ENCODE measurements at regions not wholly inside any gene's neighbourhood (a gene's known extent, or its start where the extent isn't known, plus 50 kb on each side); places are given as distances from the start of the nearest gene placed in this dataset.
A peak's percentile ranks its signal among the peaks of the same experiment; 100 is the strongest.

DNA sequence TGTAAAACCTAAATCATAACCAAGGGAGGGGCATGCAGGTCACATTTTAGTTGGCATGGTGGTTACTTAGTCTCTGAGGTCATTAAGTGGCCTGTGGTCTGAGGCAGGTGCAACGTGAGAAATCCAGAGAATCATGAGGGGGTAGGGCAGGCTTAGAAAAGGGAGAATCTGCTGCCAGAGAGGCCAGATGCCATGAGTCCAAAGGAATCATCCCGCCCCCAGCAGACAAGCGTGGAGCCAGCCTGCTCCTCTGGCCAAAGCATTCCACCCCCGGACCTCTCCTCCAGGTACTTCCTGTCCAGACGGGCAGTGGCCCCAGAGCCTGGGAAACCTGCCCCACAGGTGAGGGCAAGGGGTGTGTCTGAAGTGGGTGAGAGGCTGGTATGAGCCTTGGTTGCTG, 196.4 kb upstream of the ZNF32 start:
- H3K4me3 Mint-ChIP-seq (ENCODE audit: low read depth, unreplicated experiment): no peak overlapping the region
- DNase-seq: peak; percentile 20
- TF ChIP-seq, protein P1, sequence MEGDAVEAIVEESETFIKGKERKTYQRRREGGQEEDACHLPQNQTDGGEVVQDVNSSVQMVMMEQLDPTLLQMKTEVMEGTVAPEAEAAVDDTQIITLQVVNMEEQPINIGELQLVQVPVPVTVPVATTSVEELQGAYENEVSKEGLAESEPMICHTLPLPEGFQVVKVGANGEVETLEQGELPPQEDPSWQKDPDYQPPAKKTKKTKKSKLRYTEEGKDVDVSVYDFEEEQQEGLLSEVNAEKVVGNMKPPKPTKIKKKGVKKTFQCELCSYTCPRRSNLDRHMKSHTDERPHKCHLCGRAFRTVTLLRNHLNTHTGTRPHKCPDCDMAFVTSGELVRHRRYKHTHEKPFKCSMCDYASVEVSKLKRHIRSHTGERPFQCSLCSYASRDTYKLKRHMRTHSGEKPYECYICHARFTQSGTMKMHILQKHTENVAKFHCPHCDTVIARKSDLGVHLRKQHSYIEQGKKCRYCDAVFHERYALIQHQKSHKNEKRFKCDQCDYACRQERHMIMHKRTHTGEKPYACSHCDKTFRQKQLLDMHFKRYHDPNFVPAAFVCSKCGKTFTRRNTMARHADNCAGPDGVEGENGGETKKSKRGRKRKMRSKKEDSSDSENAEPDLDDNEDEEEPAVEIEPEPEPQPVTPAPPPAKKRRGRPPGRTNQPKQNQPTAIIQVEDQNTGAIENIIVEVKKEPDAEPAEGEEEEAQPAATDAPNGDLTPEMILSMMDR (IDR thresholded peaks at IDR 0.05; ENCODE audit: unreplicated experiment): no peak
- BruUV-seq (replicated peaks): no TSS peak
- H3K9me3 Mint-ChIP-seq (ENCODE audit: low read depth, unreplicated experiment): peaks cover 9% of the 10 kb centered on the region
- CTCF ChIA-PET: no interaction called here
- peaks cover 5% of the 10 kb centered on the region for H3K36me3 Mint-ChIP-seq (ENCODE audit: insufficient read depth, unreplicated experiment)
- H3K27me3 Mint-ChIP-seq (ENCODE audit: unreplicated experiment): peaks cover 7% of the 10 kb centered on the region
- H3K4me1 Mint-ChIP-seq (ENCODE audit: low read depth, unreplicated experiment): peaks cover 11% of the 10 kb centered on the region
- no peak overlapping the region for H3K27ac Mint-ChIP-seq (ENCODE audit: unreplicated experiment)
- intact Hi-C loops (cut with micrococcal nuclease; ENCODE audit: unreplicated experiment): no loop called here

GRCh38 chr10:43844221-43844620, 195.5 kb upstream of the ZNF32 start:
- H3K4me1 Mint-ChIP-seq (ENCODE audit: low read depth, unreplicated experiment): peaks cover 11% of the 10 kb centered on the region
- CTCF ChIA-PET: no interaction called here
- TF ChIP-seq, protein P1 (IDR thresholded peaks at IDR 0.05; ENCODE audit: unreplicated experiment): no peak
- H3K4me3 Mint-ChIP-seq (ENCODE audit: low read depth, unreplicated experiment): no peak overlapping the region
- no peak overlapping the region for H3K27ac Mint-ChIP-seq (ENCODE audit: unreplicated experiment)
- intact Hi-C loops (cut with micrococcal nuclease; ENCODE audit: unreplicated experiment): no loop called here
- no TSS peak for BruUV-seq (replicated peaks)
- DNase-seq: no peak
- peaks cover 9% of the 10 kb centered on the region for H3K9me3 Mint-ChIP-seq (ENCODE audit: low read depth, unreplicated experiment)
- peaks cover 5% of the 10 kb centered on the region for H3K36me3 Mint-ChIP-seq (ENCODE audit: insufficient read depth, unreplicated experiment)
- peaks cover 7% of the 10 kb centered on the region for H3K27me3 Mint-ChIP-seq (ENCODE audit: unreplicated experiment)

DNA sequence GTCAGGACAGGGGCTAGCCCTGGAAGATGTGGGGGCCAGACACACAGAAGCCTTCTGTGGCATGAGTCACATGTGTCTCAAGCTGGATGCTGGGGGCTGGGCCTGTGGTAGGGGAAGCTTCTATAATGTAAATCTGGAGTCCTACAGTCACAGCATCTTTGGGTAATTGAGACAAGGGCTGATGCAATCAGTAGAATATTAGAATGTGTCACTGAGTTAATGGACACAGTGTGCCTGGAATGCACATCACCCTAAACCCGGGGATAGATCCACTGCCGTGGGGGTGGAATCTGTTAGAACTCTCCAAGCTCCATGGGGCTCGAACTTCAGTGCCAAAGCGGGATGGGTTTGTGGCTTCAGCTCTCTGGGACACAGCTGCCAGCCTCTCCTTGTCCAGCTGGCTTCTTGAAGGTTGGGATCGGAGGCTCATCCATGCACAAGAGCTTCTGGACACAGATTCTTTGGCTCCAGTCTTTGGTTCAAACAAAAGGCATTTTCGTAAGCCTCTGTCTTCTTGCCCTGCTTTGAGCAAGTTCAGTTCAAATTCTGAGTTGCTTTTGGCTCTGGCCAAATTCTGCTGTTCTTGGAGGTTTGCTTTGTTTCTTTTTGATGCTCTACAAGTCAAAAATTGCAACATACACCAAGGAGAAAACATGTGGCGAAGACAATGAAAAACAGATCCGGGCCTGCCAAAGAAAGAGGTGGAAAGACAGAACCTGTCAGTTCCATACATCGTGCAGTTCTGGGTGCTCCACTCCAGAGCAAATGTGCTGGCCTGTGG, 194.8 kb upstream of the ZNF32 start:
- H3K9me3 Mint-ChIP-seq (ENCODE audit: low read depth, unreplicated experiment): peaks cover 9% of the 10 kb centered on the region
- intact Hi-C loops (cut with micrococcal nuclease; ENCODE audit: unreplicated experiment): no loop called here
- peaks cover 5% of the 10 kb centered on the region for H3K36me3 Mint-ChIP-seq (ENCODE audit: insufficient read depth, unreplicated experiment)
- BruUV-seq (replicated peaks): no TSS peak
- H3K27ac Mint-ChIP-seq (ENCODE audit: unreplicated experiment): no peak overlapping the region
- H3K4me3 Mint-ChIP-seq (ENCODE audit: low read depth, unreplicated experiment): no peak overlapping the region
- H3K27me3 Mint-ChIP-seq (ENCODE audit: unreplicated experiment): peaks cover 7% of the 10 kb centered on the region
- TF ChIP-seq, protein P1 (IDR thresholded peaks at IDR 0.05; ENCODE audit: unreplicated experiment): no peak
- CTCF ChIA-PET: no interaction called here
- DNase-seq: no peak
- H3K4me1 Mint-ChIP-seq (ENCODE audit: low read depth, unreplicated experiment): peaks cover 11% of the 10 kb centered on the region

DNA sequence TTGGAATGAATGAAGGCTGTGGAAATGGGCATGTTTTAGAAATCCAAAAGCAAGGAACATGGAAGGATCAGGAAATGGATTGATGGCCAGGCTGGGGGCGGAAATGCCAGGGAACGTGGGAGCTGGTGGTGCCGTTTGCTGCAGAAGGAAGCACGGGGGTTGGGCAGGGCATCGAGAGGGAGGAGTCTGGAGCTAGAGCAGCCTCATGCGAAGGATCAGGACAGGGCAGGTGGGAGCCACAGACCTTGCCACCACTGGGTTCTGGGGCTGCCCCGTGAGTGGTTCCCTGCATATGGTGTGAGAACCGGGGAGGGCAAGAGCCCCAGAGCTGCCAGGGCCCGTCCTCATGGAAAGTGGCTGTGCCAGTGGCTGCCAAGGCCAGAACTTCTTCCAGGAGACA, 193.8 kb upstream of the ZNF32 start:
- no peak for DNase-seq
- intact Hi-C loops (cut with micrococcal nuclease; ENCODE audit: unreplicated experiment): no loop called here
- H3K27me3 Mint-ChIP-seq (ENCODE audit: unreplicated experiment): peaks cover 7% of the 10 kb centered on the region
- BruUV-seq (replicated peaks): no TSS peak
- H3K27ac Mint-ChIP-seq (ENCODE audit: unreplicated experiment): no peak overlapping the region
- peaks cover 11% of the 10 kb centered on the region for H3K4me1 Mint-ChIP-seq (ENCODE audit: low read depth, unreplicated experiment)
- CTCF ChIA-PET: no interaction called here
- TF ChIP-seq, protein P1 (IDR thresholded peaks at IDR 0.05; ENCODE audit: unreplicated experiment): no peak
- H3K9me3 Mint-ChIP-seq (ENCODE audit: low read depth, unreplicated experiment): peaks cover 9% of the 10 kb centered on the region
- H3K36me3 Mint-ChIP-seq (ENCODE audit: insufficient read depth, unreplicated experiment): peaks cover 5% of the 10 kb centered on the region
- no peak overlapping the region for H3K4me3 Mint-ChIP-seq (ENCODE audit: low read depth, unreplicated experiment)

Measured in Calu3 (cell line).